ENCODE measurements at regions not wholly inside any gene's neighbourhood (a gene's known extent, or its start where the extent isn't known, plus 50 kb on each side); places are given as distances from the start of the nearest gene placed in this dataset.

- no peak for ATAC-seq
- intact Hi-C loops (cut with DNase I): no loop called here
- no peaks in the 10 kb centered on the region for H3K9me3 ChIP-seq
- H3K36me3 ChIP-seq: no peaks in the 10 kb centered on the region
- H3K27me3 ChIP-seq: no peaks in the 10 kb centered on the region
- no peak for TF ChIP-seq POLR2A (IDR thresholded peaks at IDR 0.05)
- TF ChIP-seq CTCF (IDR thresholded peaks at IDR 0.05): no peak
- WGBS (ENCODE audit: insufficient coverage, low coverage, low lambda C conversion rate, missing lambda C conversion rate): 51% methylated on average over 2 of the region's 2 CpGs
- no peak overlapping the region for H3K27ac ChIP-seq
- no peak overlapping the region for H3K4me3 ChIP-seq
- DNase-seq: no peak
- no peaks in the 10 kb centered on the region for H3K4me1 ChIP-seq
These were observed 108.6 kb upstream of the MAD2L1 start for GRCh38 chr4:120175272-120175671.

- ATAC-seq: no peak
- H3K27me3 ChIP-seq: no peaks in the 10 kb centered on the region
- intact Hi-C loops (cut with DNase I): no loop called here
- no peaks in the 10 kb centered on the region for H3K36me3 ChIP-seq
- no peak for DNase-seq
- no peaks in the 10 kb centered on the region for H3K4me1 ChIP-seq
- no peak overlapping the region for H3K4me3 ChIP-seq
- no peaks in the 10 kb centered on the region for H3K9me3 ChIP-seq
- H3K27ac ChIP-seq: no peak overlapping the region
- no peak for TF ChIP-seq CTCF (IDR thresholded peaks at IDR 0.05)
- TF ChIP-seq POLR2A (IDR thresholded peaks at IDR 0.05): no peak
- 69% methylated on average over 2 of the region's 2 CpGs for WGBS (ENCODE audit: insufficient coverage, low coverage, low lambda C conversion rate, missing lambda C conversion rate)
These were observed 97.2 kb upstream of the MAD2L1 start for GRCh38 chr4:120163895-120164294.

GRCh38 chr4:120158841-120159463, 92.3 kb upstream of the MAD2L1 start:
- Histone ChIP-seq H3K27ac (no peak overlapping the region), H3K4me3 (no peak overlapping the region), H3K4me1 (no peaks in the 10 kb centered on the region), H3K9me3 (no peaks in the 10 kb centered on the region), H3K27me3 (no peaks in the 10 kb centered on the region), H3K36me3 (no peaks in the 10 kb centered on the region)
- DNase-seq (no peak), ATAC-seq (no peak)
- intact Hi-C loops (cut with DNase I): loop anchor here in 1 of 2 donors (10.0 kb wide), 1 partner anchor 946 kb away; no protein-coding TSS in a partner anchor
- TF ChIP-seq CTCF (IDR thresholded peaks at IDR 0.05) (no peak), POLR2A (IDR thresholded peaks at IDR 0.05) (no peak)
- WGBS (ENCODE audit: insufficient coverage, low coverage, low lambda C conversion rate, missing lambda C conversion rate): 53% methylated on average over 3 of the region's 3 CpGs

- ATAC-seq (no peak), DNase-seq (no peak)
- Histone ChIP-seq H3K4me1 (no peaks in the 10 kb centered on the region), H3K27me3 (no peaks in the 10 kb centered on the region), H3K27ac (no peak overlapping the region), H3K4me3 (no peak overlapping the region), H3K9me3 (no peaks in the 10 kb centered on the region), H3K36me3 (no peaks in the 10 kb centered on the region)
- intact Hi-C loops (cut with DNase I): loop anchor here in 1 of 2 donors (10.0 kb wide), 1 partner anchor 947 kb away; no protein-coding TSS in a partner anchor
- TF ChIP-seq POLR2A (IDR thresholded peaks at IDR 0.05): no peak
- WGBS (ENCODE audit: insufficient coverage, low coverage, low lambda C conversion rate, missing lambda C conversion rate): 46% methylated on average over 2 of the region's 2 CpGs
These were observed 91.4 kb upstream of the MAD2L1 start for GRCh38 chr4:120158046-120158445.

- TF ChIP-seq POLR2A (IDR thresholded peaks at IDR 0.05) (no peak), CTCF (IDR thresholded peaks at IDR 0.05) (peak; percentile 62 to 72 (median 69))
- H3K27ac ChIP-seq: no peak overlapping the region
- DNase-seq (no peak), ATAC-seq (peak; percentile 75 to 79 (median 76))
- no peaks in the 10 kb centered on the region for H3K27me3 ChIP-seq
- H3K36me3 ChIP-seq: no peaks in the 10 kb centered on the region
- H3K4me1 ChIP-seq: no peaks in the 10 kb centered on the region
- 12% methylated on average over 5 of the region's 5 CpGs for WGBS (ENCODE audit: insufficient coverage, low coverage, low lambda C conversion rate, missing lambda C conversion rate)
- H3K9me3 ChIP-seq: no peaks in the 10 kb centered on the region
- H3K4me3 ChIP-seq: no peak overlapping the region
- intact Hi-C loops (cut with DNase I): loop anchor here in 1 of 2 donors (10.0 kb wide), 1 partner anchor 949 kb away; no protein-coding TSS in a partner anchor
These were observed 89.6 kb upstream of the MAD2L1 start for GRCh38 chr4:120156120-120156718.

All from right lobe of liver (tissue), 6 donors.